IMR-90 (cell line): ENCODE measurements at regions not wholly inside any gene's neighbourhood (a gene's known extent, or its start where the extent isn't known, plus 50 kb on each side); places are given as distances from the start of the nearest gene placed in this dataset.

Experiments used
- ATAC-seq: fragments of 200-7000 bp; cut with Tn5 transposase; 2 replicates; pipeline ENCODE4 v1.9.1; 2020; ENCODE audit warnings: low read depth, mild to moderate bottlenecking, moderate library complexity
- BruUV-seq: library from RNA; stranded (reverse); fragments of 400-500 nt; replicated peaks from 2 replicates; lab custom pipeline; 2021; lab: Mats Ljungman, UMichigan
- CTCF ChIA-PET: fragments of 300-600 bp; formaldehyde crosslinking; extraction: SDS; loops from one replicate; lab custom pipeline; 2021; ENCODE audit warnings: antibody characterized with exemption; lab: Yijun Ruan, JAX
- POLR2A ChIA-PET: fragments of 300-600 bp; sonication (Branson Sonifier 250); formaldehyde crosslinking; loops from one replicate; lab custom pipeline; 2022; ENCODE audit warnings: antibody characterized with exemption; ENCODE audit not compliant: unreplicated experiment; lab: Charles Lee
- DNase-seq: peaks from one replicate; pipeline ENCODE4 v3.0.0; 2013
- H2AFZ ChIP-seq: replicated peaks from 2 replicates; pipeline ENCODE3; 2013; ENCODE audit warnings: low read length, mild to moderate bottlenecking; ENCODE audit not compliant: poor library complexity
- H2AK5ac ChIP-seq: 2 replicates; pipeline ENCODE4 v1.6.1; 2013; ENCODE audit warnings: low read depth, low read length, inconsistent platforms
- H2AK9ac ChIP-seq: replicated peaks from 2 replicates; pipeline ENCODE3; 2013; ENCODE audit warnings: mild to moderate bottlenecking, low read depth, low read length, moderate library complexity; ENCODE audit not compliant: poor library complexity
- H2BK120ac ChIP-seq: 2 replicates; pipeline ENCODE4 v1.6.1; 2013; ENCODE audit warnings: low read depth, low read length, inconsistent platforms
- H2BK15ac ChIP-seq: 3 replicates; pipeline ENCODE4 v1.6.1; 2013; ENCODE audit warnings: low read depth, low read length, inconsistent platforms
- H2BK20ac ChIP-seq: 2 replicates; pipeline ENCODE4 v1.6.1; 2013; ENCODE audit warnings: low read depth, mild to moderate bottlenecking, inconsistent platforms, low read length, moderate library complexity
- H2BK5ac ChIP-seq: 2 replicates; pipeline ENCODE4 v1.6.1; 2013; ENCODE audit warnings: mild to moderate bottlenecking, low read depth, low read length, inconsistent platforms; ENCODE audit not compliant: poor library complexity, severe bottlenecking
- H3K14ac ChIP-seq: replicated peaks from 2 replicates; pipeline ENCODE4 v1.6.1; 2013; ENCODE audit warnings: low read depth, low read length, inconsistent platforms
- H3K18ac ChIP-seq: 2 replicates; pipeline ENCODE4 v1.6.1; 2013; ENCODE audit warnings: low read depth, low read length, control low read depth
- H3K23ac ChIP-seq: 2 replicates; pipeline ENCODE4 v1.6.1; 2013; ENCODE audit warnings: low read depth, low read length, inconsistent platforms
- H3K27ac ChIP-seq: 2 replicates; pipeline ENCODE4 v1.5.1; 2013; ENCODE audit warnings: mild to moderate bottlenecking, control low read depth, low read length; ENCODE audit not compliant: insufficient read depth
- H3K27me3 ChIP-seq: 2 replicates; pipeline ENCODE4 v1.6.1; 2013; ENCODE audit warnings: low read length; ENCODE audit not compliant: control insufficient read depth, insufficient read depth
- H3K36me3 ChIP-seq: 2 replicates; pipeline ENCODE4 v1.6.1; 2013; ENCODE audit warnings: low read length, mixed read lengths; ENCODE audit not compliant: control insufficient read depth, insufficient read depth
- H3K4ac ChIP-seq: 2 replicates; pipeline ENCODE4 v1.6.1; 2013; ENCODE audit warnings: low read depth, low read length, inconsistent platforms
- H3K4me1 ChIP-seq: 2 replicates; pipeline ENCODE4 v1.6.1; 2013; ENCODE audit warnings: low read length, mixed read lengths; ENCODE audit not compliant: control insufficient read depth, insufficient read depth
- H3K4me2 ChIP-seq: 2 replicates; pipeline ENCODE4 v1.6.1; 2013; ENCODE audit warnings: low read depth, mild to moderate bottlenecking, control low read depth, low read length, moderate library complexity
- H3K4me3 ChIP-seq: 2 replicates; pipeline ENCODE4 v1.5.1; 2013; ENCODE audit warnings: low read depth, mild to moderate bottlenecking, control low read depth, low read length, moderate library complexity; ENCODE audit not compliant: insufficient read depth
- H3K56ac ChIP-seq: 2 replicates; pipeline ENCODE4 v1.6.1; 2013; ENCODE audit warnings: low read length, inconsistent platforms; ENCODE audit not compliant: insufficient read depth; ENCODE audit errors: extremely low read depth
- H3K79me1 ChIP-seq, 2 experiments: 2 replicates each; pipeline ENCODE4 v1.6.1; 2013; ENCODE audit warnings: low read length in 2 of 2, inconsistent platforms in 1 of 2, low read depth in 1 of 2
- H3K9ac ChIP-seq: 2 replicates; pipeline ENCODE4 v1.6.1; 2013; ENCODE audit warnings: low read depth, low read length, control low read depth
- H3K9me1 ChIP-seq: 2 replicates; pipeline ENCODE4 v1.6.1; 2013; ENCODE audit warnings: low read length, inconsistent platforms; ENCODE audit not compliant: insufficient read depth
- H3K9me3 ChIP-seq: 2 replicates; pipeline ENCODE4 v1.6.1; 2013; ENCODE audit warnings: low read length; ENCODE audit not compliant: control insufficient read depth, insufficient read depth
- H4K20me1 ChIP-seq: 2 replicates; pipeline ENCODE4 v1.6.1; 2013; ENCODE audit warnings: low read length, inconsistent platforms; ENCODE audit not compliant: insufficient read depth
- H4K5ac ChIP-seq: 2 replicates; pipeline ENCODE4 v1.6.1; 2013; ENCODE audit warnings: mild to moderate bottlenecking, low read depth, low read length, control low read depth
- H4K8ac ChIP-seq, 2 experiments: 2 replicates each; pipeline ENCODE4 v1.6.1; 2013; ENCODE audit warnings: low read depth in 2 of 2, low read length in 2 of 2, control low read depth in 1 of 2, inconsistent platforms in 1 of 2
- H4K91ac ChIP-seq: 2 replicates; pipeline ENCODE4 v1.6.1; 2013; ENCODE audit warnings: low read depth, low read length, inconsistent platforms; ENCODE audit not compliant: insufficient read depth
- BHLHE40 ChIP-seq: fragments of 150-350 bp; IDR thresholded peaks from 2 replicates; pipeline ENCODE4 v1.6.1; 2016; ENCODE audit warnings: mild to moderate bottlenecking, low read depth, low read length
- CEBPB ChIP-seq: IDR thresholded peaks from 2 replicates; pipeline ENCODE4 v1.6.1; 2012; ENCODE audit warnings: low read depth, low read length, improper control_type of control experiment
- CHD1 ChIP-seq: IDR thresholded peaks from 2 replicates; pipeline ENCODE4 v1.6.1; 2012; ENCODE audit warnings: low read depth, low read length, improper control_type of control experiment
- FOS ChIP-seq: fragments of 150-350 bp; IDR thresholded peaks from 2 replicates; pipeline ENCODE4 v1.6.1; 2016; ENCODE audit warnings: low read depth, low read length
- MAFK ChIP-seq: IDR thresholded peaks from 2 replicates; pipeline ENCODE4 v1.6.1; 2012; ENCODE audit warnings: low read depth, low read length, improper control_type of control experiment
- MAZ ChIP-seq: IDR thresholded peaks from 2 replicates; pipeline ENCODE4 v1.6.1; 2012; ENCODE audit warnings: low read depth, mild to moderate bottlenecking, low read length, improper control_type of control experiment, moderate library complexity, borderline replicate concordance
- MXI1 ChIP-seq: IDR thresholded peaks from 2 replicates; pipeline ENCODE4 v1.6.1; 2012; ENCODE audit warnings: low read depth, mild to moderate bottlenecking, low read length, moderate library complexity, borderline replicate concordance
- POLR2A ChIP-seq: IDR thresholded peaks from 2 replicates; pipeline ENCODE4 v1.6.1; 2012; ENCODE audit warnings: mild to moderate bottlenecking, low read depth, low read length
- RAD21 ChIP-seq: IDR thresholded peaks from 2 replicates; pipeline ENCODE4 v1.6.1; 2012; ENCODE audit warnings: low read length, improper control_type of control experiment
- RFX5 ChIP-seq: IDR thresholded peaks from 2 replicates; pipeline ENCODE4 v1.8.0; 2012; ENCODE audit warnings: low read depth, mild to moderate bottlenecking, low read length, moderate library complexity
- SMC3 ChIP-seq: fragments of 150-350 bp; IDR thresholded peaks from 2 replicates; pipeline ENCODE4 v1.6.1; 2016; ENCODE audit warnings: low read depth, mild to moderate bottlenecking, antibody characterized with exemption, low read length, moderate library complexity
- WGBS, 2 experiments: methylation state at CpG; one replicate each; pipeline versions ENCODE4 v1.1.5 to v1.1.7; 2013; ENCODE audit warnings: missing lambda C conversion rate in 2 of 2; ENCODE audit not compliant: insufficient read length in 1 of 2; ENCODE audit errors: extremely low coverage in 2 of 2; 5-methylcytosine and 5-hydroxymethylcytosine counted together
- dilution Hi-C: fragments of 300-500 bp; cut with HindIII; formaldehyde crosslinking; loops from one replicate; pipeline ENCODE4 v1.14.3; 2018; ENCODE audit warnings: low sequenced_read_pairs; ENCODE audit not compliant: unreplicated experiment
- in situ Hi-C: fragments of 300-500 bp; cut with MboI; formaldehyde crosslinking; loops from 3 replicates; pipeline ENCODE4 v1.14.3; 2019; ENCODE audit warnings: low sequenced_read_pairs, inconsistent platforms, mixed read lengths
- intact Hi-C: fragments of 100-400 bp; cut with micrococcal nuclease; formaldehyde crosslinking; loops from 2 replicates; pipeline ENCODE4 v1.10.0; 2022
- TF ChIP-seq, protein P1 (sequence below): fragments of 150-350 bp; IDR thresholded peaks from 2 replicates; pipeline ENCODE4 v1.6.1; 2017; ENCODE audit warnings: mild to moderate bottlenecking, antibody characterized with exemption, low read length, low read depth
- TF ChIP-seq, protein P2 (sequence below): fragments of 150-350 bp; IDR thresholded peaks from 2 replicates; pipeline ENCODE4 v1.6.1; 2016; ENCODE audit warnings: low read depth, mild to moderate bottlenecking, low read length, moderate library complexity, borderline replicate concordance
- TF ChIP-seq, protein P3 (sequence below): conservative IDR thresholded peaks from 2 replicates; pipeline ENCODE4 v1.5.1; 2012; ENCODE audit warnings: mild to moderate bottlenecking, low read depth, low read length, improper control_type of control experiment

DNA sequence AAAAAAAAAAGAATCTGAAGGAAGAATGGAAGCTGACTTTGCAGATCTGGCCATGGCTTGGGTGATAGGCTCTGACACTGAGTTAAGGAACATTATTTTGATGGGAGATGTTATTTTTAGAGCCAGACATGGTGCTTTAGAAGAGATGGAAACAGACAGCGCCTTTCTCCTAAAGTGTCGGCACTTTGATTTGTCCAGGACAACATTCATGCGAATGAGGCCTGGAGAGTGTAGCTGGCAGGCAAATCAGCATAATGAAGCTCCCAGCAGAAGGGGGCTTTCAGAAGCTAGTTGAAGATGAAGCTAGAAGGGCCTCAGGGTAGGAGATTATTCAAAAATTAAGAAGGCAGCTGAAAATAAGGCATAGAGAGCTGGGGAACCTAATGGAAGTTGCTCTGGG lies 397.7 kb downstream of the RWDD3 start:
- BruUV-seq, result no TSS peak
- H2AK9ac ChIP-seq, result no peak overlapping the region
- H4K20me1 ChIP-seq, result no peaks in the 10 kb centered on the region
- in situ Hi-C loops (no loop called here), dilution Hi-C loops (no loop called here), intact Hi-C loops (no loop called here)
- no peak for DNase-seq
- H3K14ac ChIP-seq, result no peak overlapping the region
- H2BK15ac ChIP-seq, result no peak overlapping the region
- no peak overlapping the region for H2BK120ac ChIP-seq
- H3K9me1 ChIP-seq, result no peaks in the 10 kb centered on the region
- no peak overlapping the region for H3K9ac ChIP-seq
- H2AFZ ChIP-seq, result no peak overlapping the region
- no peak overlapping the region for H3K56ac ChIP-seq
- no peak overlapping the region for H3K4ac ChIP-seq
- no peak overlapping the region for H2BK20ac ChIP-seq
- no peak for ATAC-seq
- no peak overlapping the region for H2AK5ac ChIP-seq
- H4K91ac ChIP-seq, result no peak overlapping the region
- H3K9me3 ChIP-seq, result no peaks in the 10 kb centered on the region
- TF ChIP-seq BHLHE40 (no peak), MAZ (no peak), POLR2A (no peak), CHD1 (no peak), MXI1 (no peak), CEBPB (no peak), RFX5 (no peak), SMC3 (no peak), RAD21 (no peak), MAFK (no peak), FOS (no peak)
- TF ChIP-seq, protein P1, sequence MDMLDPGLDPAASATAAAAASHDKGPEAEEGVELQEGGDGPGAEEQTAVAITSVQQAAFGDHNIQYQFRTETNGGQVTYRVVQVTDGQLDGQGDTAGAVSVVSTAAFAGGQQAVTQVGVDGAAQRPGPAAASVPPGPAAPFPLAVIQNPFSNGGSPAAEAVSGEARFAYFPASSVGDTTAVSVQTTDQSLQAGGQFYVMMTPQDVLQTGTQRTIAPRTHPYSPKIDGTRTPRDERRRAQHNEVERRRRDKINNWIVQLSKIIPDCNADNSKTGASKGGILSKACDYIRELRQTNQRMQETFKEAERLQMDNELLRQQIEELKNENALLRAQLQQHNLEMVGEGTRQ, result no peak
- TF ChIP-seq, protein P2, sequence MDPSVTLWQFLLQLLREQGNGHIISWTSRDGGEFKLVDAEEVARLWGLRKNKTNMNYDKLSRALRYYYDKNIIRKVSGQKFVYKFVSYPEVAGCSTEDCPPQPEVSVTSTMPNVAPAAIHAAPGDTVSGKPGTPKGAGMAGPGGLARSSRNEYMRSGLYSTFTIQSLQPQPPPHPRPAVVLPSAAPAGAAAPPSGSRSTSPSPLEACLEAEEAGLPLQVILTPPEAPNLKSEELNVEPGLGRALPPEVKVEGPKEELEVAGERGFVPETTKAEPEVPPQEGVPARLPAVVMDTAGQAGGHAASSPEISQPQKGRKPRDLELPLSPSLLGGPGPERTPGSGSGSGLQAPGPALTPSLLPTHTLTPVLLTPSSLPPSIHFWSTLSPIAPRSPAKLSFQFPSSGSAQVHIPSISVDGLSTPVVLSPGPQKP, result no peak
- TF ChIP-seq, protein P3, sequence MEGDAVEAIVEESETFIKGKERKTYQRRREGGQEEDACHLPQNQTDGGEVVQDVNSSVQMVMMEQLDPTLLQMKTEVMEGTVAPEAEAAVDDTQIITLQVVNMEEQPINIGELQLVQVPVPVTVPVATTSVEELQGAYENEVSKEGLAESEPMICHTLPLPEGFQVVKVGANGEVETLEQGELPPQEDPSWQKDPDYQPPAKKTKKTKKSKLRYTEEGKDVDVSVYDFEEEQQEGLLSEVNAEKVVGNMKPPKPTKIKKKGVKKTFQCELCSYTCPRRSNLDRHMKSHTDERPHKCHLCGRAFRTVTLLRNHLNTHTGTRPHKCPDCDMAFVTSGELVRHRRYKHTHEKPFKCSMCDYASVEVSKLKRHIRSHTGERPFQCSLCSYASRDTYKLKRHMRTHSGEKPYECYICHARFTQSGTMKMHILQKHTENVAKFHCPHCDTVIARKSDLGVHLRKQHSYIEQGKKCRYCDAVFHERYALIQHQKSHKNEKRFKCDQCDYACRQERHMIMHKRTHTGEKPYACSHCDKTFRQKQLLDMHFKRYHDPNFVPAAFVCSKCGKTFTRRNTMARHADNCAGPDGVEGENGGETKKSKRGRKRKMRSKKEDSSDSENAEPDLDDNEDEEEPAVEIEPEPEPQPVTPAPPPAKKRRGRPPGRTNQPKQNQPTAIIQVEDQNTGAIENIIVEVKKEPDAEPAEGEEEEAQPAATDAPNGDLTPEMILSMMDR, result no peak
- H3K27me3 ChIP-seq, result no peaks in the 10 kb centered on the region
- H3K79me1 ChIP-seq, result no peaks in the 10 kb centered on the region
- H3K4me2 ChIP-seq, result no peak overlapping the region
- no peak overlapping the region for H2BK5ac ChIP-seq
- WGBS, 2 experiments, result 78% methylated on average over 3 of the region's 3 CpGs; no CpG with 5 or more reads in 1 of the 2 experiments
- no peaks in the 10 kb centered on the region for H3K36me3 ChIP-seq
- no peak overlapping the region for H3K27ac ChIP-seq
- POLR2A ChIA-PET, result no interaction called here
- no peaks in the 10 kb centered on the region for H3K4me1 ChIP-seq
- H3K23ac ChIP-seq, result no peak overlapping the region
- H4K5ac ChIP-seq, result no peak overlapping the region
- no peak overlapping the region for H3K4me3 ChIP-seq
- CTCF ChIA-PET, result no interaction called here
- no peak overlapping the region for H3K18ac ChIP-seq
- H4K8ac ChIP-seq, result no peak overlapping the region
